ENCODE measurements at regions not wholly inside any gene's neighbourhood (a gene's known extent, or its start where the extent isn't known, plus 50 kb on each side); places are given as distances from the start of the nearest gene placed in this dataset.

DNA sequence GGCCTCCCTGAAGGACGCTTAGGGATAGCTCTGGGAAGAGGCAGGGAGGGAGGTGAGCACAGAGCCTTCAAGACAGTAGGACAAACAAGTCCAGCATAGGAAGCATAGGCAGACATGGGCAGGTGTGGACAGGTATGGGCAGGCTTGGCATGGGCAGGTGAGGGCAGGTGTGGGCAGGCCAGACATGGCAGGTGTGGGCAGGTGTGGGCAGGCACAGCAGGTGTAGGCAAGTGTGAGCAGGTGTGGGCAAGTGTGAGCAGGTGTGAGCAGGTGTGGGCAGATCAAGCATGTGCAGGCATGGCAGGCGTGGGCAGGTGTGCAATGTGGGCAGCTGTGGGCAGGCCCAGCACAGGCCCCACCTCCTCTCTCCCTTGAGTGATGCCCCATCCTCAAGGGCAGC, 148.8 kb upstream of the ZMIZ1 start:
- TF ChIP-seq CTCF (IDR thresholded peaks at IDR 0.05) (no peak), POLR2A (IDR thresholded peaks at IDR 0.05) (no peak)

All from thyroid gland (tissue), 4 donors.